ENCODE measurements at regions not wholly inside any gene's neighbourhood (a gene's known extent, or its start where the extent isn't known, plus 50 kb on each side); places are given as distances from the start of the nearest gene placed in this dataset.

DNA sequence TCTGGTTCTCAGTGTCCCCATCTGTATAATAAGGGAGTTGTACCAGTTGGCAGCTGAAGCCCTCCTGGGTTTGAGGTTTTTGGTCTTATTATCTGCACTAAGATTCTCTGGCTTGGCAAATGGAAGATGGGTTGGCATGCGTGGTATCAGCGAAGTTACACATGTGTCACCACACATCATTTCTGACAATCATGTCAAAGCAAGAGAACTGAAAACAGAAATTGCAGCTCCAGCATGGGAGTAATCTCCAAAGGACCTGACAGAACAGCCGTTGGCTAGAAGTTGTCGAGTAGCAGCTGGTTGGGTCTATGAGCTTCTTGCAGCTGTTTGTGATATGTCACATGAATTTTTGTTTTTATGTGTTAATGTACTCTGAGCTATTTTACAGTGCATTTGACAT lies 317.4 kb downstream of the SLC4A3 start:
- TF ChIP-seq, protein P1, sequence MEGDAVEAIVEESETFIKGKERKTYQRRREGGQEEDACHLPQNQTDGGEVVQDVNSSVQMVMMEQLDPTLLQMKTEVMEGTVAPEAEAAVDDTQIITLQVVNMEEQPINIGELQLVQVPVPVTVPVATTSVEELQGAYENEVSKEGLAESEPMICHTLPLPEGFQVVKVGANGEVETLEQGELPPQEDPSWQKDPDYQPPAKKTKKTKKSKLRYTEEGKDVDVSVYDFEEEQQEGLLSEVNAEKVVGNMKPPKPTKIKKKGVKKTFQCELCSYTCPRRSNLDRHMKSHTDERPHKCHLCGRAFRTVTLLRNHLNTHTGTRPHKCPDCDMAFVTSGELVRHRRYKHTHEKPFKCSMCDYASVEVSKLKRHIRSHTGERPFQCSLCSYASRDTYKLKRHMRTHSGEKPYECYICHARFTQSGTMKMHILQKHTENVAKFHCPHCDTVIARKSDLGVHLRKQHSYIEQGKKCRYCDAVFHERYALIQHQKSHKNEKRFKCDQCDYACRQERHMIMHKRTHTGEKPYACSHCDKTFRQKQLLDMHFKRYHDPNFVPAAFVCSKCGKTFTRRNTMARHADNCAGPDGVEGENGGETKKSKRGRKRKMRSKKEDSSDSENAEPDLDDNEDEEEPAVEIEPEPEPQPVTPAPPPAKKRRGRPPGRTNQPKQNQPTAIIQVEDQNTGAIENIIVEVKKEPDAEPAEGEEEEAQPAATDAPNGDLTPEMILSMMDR (IDR thresholded peaks at IDR 0.05; ENCODE audit: poor library complexity, severe bottlenecking): no peak
- TF ChIP-seq EZH2 (IDR thresholded peaks at IDR 0.05; ENCODE audit: borderline replicate concordance, insufficient read depth, low read length, poor library complexity, severe bottlenecking) (no peak), POLR2AphosphoS5 (IDR thresholded peaks at IDR 0.05) (peak; percentile 78), SMC3 (conservative IDR thresholded peaks at IDR 0.05; ENCODE audit: poor library complexity) (no peak), TAF1 (IDR thresholded peaks at IDR 0.05; ENCODE audit: low read depth) (no peak)
- TF ChIP-seq, protein P2, sequence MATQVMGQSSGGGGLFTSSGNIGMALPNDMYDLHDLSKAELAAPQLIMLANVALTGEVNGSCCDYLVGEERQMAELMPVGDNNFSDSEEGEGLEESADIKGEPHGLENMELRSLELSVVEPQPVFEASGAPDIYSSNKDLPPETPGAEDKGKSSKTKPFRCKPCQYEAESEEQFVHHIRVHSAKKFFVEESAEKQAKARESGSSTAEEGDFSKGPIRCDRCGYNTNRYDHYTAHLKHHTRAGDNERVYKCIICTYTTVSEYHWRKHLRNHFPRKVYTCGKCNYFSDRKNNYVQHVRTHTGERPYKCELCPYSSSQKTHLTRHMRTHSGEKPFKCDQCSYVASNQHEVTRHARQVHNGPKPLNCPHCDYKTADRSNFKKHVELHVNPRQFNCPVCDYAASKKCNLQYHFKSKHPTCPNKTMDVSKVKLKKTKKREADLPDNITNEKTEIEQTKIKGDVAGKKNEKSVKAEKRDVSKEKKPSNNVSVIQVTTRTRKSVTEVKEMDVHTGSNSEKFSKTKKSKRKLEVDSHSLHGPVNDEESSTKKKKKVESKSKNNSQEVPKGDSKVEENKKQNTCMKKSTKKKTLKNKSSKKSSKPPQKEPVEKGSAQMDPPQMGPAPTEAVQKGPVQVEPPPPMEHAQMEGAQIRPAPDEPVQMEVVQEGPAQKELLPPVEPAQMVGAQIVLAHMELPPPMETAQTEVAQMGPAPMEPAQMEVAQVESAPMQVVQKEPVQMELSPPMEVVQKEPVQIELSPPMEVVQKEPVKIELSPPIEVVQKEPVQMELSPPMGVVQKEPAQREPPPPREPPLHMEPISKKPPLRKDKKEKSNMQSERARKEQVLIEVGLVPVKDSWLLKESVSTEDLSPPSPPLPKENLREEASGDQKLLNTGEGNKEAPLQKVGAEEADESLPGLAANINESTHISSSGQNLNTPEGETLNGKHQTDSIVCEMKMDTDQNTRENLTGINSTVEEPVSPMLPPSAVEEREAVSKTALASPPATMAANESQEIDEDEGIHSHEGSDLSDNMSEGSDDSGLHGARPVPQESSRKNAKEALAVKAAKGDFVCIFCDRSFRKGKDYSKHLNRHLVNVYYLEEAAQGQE (IDR thresholded peaks at IDR 0.05; ENCODE audit: borderline replicate concordance): no peak
